OCI-LY1 (cell line): ENCODE measurements at regions not wholly inside any gene's neighbourhood (a gene's known extent, or its start where the extent isn't known, plus 50 kb on each side); places are given as distances from the start of the nearest gene placed in this dataset.

Experiments
- H2AFZ ChIP-seq: fragments of 200-600 bp; sonication (generic), shearing (Covaris generic); 2 replicates; pipeline ENCODE4 v1.6.0; 2014; ENCODE audit warnings: antibody characterized with exemption, mild to moderate bottlenecking, low read length
- H3F3A ChIP-seq: fragments of 200-600 bp; sonication (generic), shearing (Covaris generic); 2 replicates; pipeline ENCODE4 v1.6.0; 2014; ENCODE audit warnings: mild to moderate bottlenecking, antibody characterized with exemption, low read length, moderate library complexity; ENCODE audit not compliant: insufficient read depth
- H3K27ac ChIP-seq: fragments of 200-600 bp; sonication (generic); 2 replicates; pipeline ENCODE4 v1.5.1; 2014; ENCODE audit warnings: low read length, mixed run types, mild to moderate bottlenecking, low read depth; ENCODE audit not compliant: poor library complexity, severe bottlenecking
- H3K27me3 ChIP-seq: fragments of 200-600 bp; sonication (generic); 2 replicates; pipeline ENCODE4 v1.6.0; 2014; ENCODE audit warnings: antibody characterized with exemption, mild to moderate bottlenecking, low read length, moderate library complexity; ENCODE audit not compliant: insufficient read depth
- H3K36me3 ChIP-seq: fragments of 200-600 bp; sonication (generic); 2 replicates; pipeline ENCODE4 v1.6.1; 2014; ENCODE audit warnings: mild to moderate bottlenecking, antibody characterized with exemption, low read length, moderate library complexity, mixed read lengths; ENCODE audit not compliant: insufficient read depth
- H3K4me1 ChIP-seq: fragments of 200-600 bp; sonication (generic); 2 replicates; pipeline ENCODE4 v1.5.1; 2014; ENCODE audit warnings: mild to moderate bottlenecking, low read length, moderate library complexity; ENCODE audit not compliant: insufficient read depth, severe bottlenecking
- H3K4me2 ChIP-seq: fragments of 200-600 bp; sonication (generic), shearing (Covaris generic); 2 replicates; pipeline ENCODE4 v1.6.1; 2014; ENCODE audit warnings: low read length
- H3K4me3 ChIP-seq: fragments of 200-600 bp; sonication (generic); 2 replicates; pipeline ENCODE4 v1.5.1; 2014; ENCODE audit warnings: low read length, low read depth, mild to moderate bottlenecking, mixed read lengths; ENCODE audit not compliant: poor library complexity, severe bottlenecking
- H3K79me2 ChIP-seq: fragments of 200-600 bp; shearing (Covaris generic); 2 replicates; pipeline ENCODE4 v1.6.1; 2016; ENCODE audit warnings: mixed run types, low read length, mixed read lengths; ENCODE audit not compliant: insufficient read depth
- H3K9ac ChIP-seq: fragments of 200-600 bp; sonication (generic), shearing (Covaris generic); 2 replicates; pipeline ENCODE4 v1.6.1; 2014; ENCODE audit warnings: mild to moderate bottlenecking, low read length, mixed read lengths
- H3K9me2 ChIP-seq: fragments of 200-600 bp; sonication (generic), shearing (Covaris generic); 2 replicates; pipeline ENCODE4 v1.6.1; 2014; ENCODE audit warnings: low read depth, mild to moderate bottlenecking, low read length, mixed read lengths
- H3K9me3 ChIP-seq: fragments of 200-600 bp; shearing (Covaris generic); 2 replicates; pipeline ENCODE4 v1.6.1; 2014; ENCODE audit warnings: low read length, mixed read lengths
- H4K20me1 ChIP-seq: fragments of 200-600 bp; sonication (generic), shearing (Covaris generic); 2 replicates; pipeline ENCODE4 v1.6.0; 2016; ENCODE audit warnings: mild to moderate bottlenecking, low read length; ENCODE audit not compliant: insufficient read depth
- EZH2 ChIP-seq: fragments of 200-600 bp; sonication (generic), shearing (Covaris generic); IDR thresholded peaks from 2 replicates; pipeline ENCODE4 v1.8.0; 2017; ENCODE audit warnings: borderline replicate concordance, mixed run types, mild to moderate bottlenecking, antibody characterized with exemption, low read length, moderate library complexity, mixed read lengths
- TF ChIP-seq, protein P1 (sequence below): fragments of 200-600 bp; sonication (generic), shearing (Covaris generic); IDR thresholded peaks from 2 replicates; pipeline ENCODE4 v1.5.1; 2017; ENCODE audit warnings: mild to moderate bottlenecking, antibody characterized with exemption, low read length, moderate library complexity, mixed read lengths

DNA sequence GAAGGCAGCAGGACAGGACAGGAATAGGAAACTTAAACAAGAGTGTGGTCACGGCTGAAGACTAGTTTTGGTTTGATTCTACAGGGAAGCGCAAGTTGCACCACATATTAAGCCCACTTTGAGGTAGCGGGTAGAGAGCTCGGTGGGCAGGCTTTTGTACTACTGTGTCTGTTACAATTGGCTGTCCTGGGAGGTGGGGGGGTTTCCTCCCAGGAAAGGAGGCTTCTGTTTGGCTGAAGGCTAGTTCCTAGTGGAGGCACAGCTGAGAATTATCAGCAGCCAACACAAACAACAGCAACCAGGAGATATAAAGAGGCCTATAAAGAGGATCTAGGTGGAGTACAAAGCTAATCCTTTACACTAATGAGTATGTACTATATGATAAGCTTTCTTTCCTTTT is 62.7 kb downstream of the ZNF648 start:
- Histone ChIP-seq H3K4me1 (no peaks in the 10 kb centered on the region), H3K27ac (no peak overlapping the region), H4K20me1 (no peaks in the 10 kb centered on the region), H3K9me3 (no peaks in the 10 kb centered on the region), H2AFZ (no peak overlapping the region), H3K79me2 (no peaks in the 10 kb centered on the region), H3K4me2 (no peak overlapping the region), H3K27me3 (no peaks in the 10 kb centered on the region), H3K9ac (no peak overlapping the region), H3K9me2 (no peaks in the 10 kb centered on the region), H3K4me3 (no peak overlapping the region), H3F3A (no peaks in the 10 kb centered on the region), H3K36me3 (no peaks in the 10 kb centered on the region)
- TF ChIP-seq EZH2 = no peak
- TF ChIP-seq, protein P1, sequence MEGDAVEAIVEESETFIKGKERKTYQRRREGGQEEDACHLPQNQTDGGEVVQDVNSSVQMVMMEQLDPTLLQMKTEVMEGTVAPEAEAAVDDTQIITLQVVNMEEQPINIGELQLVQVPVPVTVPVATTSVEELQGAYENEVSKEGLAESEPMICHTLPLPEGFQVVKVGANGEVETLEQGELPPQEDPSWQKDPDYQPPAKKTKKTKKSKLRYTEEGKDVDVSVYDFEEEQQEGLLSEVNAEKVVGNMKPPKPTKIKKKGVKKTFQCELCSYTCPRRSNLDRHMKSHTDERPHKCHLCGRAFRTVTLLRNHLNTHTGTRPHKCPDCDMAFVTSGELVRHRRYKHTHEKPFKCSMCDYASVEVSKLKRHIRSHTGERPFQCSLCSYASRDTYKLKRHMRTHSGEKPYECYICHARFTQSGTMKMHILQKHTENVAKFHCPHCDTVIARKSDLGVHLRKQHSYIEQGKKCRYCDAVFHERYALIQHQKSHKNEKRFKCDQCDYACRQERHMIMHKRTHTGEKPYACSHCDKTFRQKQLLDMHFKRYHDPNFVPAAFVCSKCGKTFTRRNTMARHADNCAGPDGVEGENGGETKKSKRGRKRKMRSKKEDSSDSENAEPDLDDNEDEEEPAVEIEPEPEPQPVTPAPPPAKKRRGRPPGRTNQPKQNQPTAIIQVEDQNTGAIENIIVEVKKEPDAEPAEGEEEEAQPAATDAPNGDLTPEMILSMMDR = no peak

DNA sequence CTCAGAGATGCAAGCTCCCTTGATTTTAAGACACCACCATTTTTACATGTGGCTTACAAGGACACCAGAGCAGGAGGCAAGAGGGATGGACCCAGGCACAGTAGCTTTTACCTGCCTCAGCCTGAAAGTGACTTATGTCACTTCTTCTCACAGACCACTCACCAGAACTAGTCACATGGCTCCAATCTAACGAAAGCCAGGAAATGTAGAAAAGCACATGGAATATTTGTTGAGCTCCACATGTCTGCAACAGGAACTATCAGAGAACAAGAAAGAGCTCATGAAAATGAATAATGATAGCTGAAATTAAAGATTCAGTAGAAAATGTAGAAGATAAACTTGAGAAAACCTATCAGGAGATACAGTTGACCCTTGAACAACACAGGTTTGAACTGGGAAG is 69.4 kb downstream of the ZNF648 start:
- H3K36me3 ChIP-seq = no peaks in the 10 kb centered on the region
- no peak overlapping the region for H2AFZ ChIP-seq
- H3K4me1 ChIP-seq = no peaks in the 10 kb centered on the region
- H3K9me2 ChIP-seq = no peaks in the 10 kb centered on the region
- H3K4me3 ChIP-seq = no peak overlapping the region
- H3K27ac ChIP-seq = no peak overlapping the region
- no peak overlapping the region for H3K9ac ChIP-seq
- no peak overlapping the region for H3K4me2 ChIP-seq
- H4K20me1 ChIP-seq = no peaks in the 10 kb centered on the region
- no peaks in the 10 kb centered on the region for H3F3A ChIP-seq
- H3K9me3 ChIP-seq = no peaks in the 10 kb centered on the region
- TF ChIP-seq, protein P1 = no peak
- TF ChIP-seq EZH2 = no peak
- H3K79me2 ChIP-seq = no peaks in the 10 kb centered on the region
- H3K27me3 ChIP-seq = no peaks in the 10 kb centered on the region

DNA sequence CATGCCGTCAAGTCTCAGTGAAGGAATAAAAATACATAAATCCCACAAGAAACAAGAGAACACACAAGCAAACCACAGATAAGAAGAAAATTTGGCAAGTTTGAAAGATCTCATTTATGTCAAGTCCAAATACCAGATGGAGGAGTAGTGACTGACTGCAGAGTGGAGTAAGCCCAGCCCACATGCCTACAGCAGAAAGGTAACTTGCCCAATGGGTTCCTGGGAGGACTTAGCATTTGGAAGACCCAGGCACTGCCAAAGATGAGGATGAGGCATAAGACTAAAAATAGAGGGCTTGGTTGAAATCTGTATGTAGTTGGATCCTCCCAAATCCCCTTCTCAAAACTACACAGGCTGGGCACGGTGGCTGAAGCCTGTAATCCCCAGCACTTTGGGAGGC is 70.8 kb downstream of the ZNF648 start:
- Histone ChIP-seq H3K9ac (no peak overlapping the region), H3K9me2 (no peaks in the 10 kb centered on the region), H3K9me3 (no peaks in the 10 kb centered on the region), H3K4me2 (no peak overlapping the region), H3K4me1 (no peaks in the 10 kb centered on the region), H3K27me3 (no peaks in the 10 kb centered on the region), H2AFZ (no peak overlapping the region), H3F3A (no peaks in the 10 kb centered on the region), H3K4me3 (no peak overlapping the region), H3K27ac (no peak overlapping the region), H3K36me3 (no peaks in the 10 kb centered on the region), H4K20me1 (no peaks in the 10 kb centered on the region), H3K79me2 (no peaks in the 10 kb centered on the region)
- no peak for TF ChIP-seq EZH2
- TF ChIP-seq, protein P1 = no peak
